Skeletal muscle tissue (tissue), 3 donors: ENCODE measurements at regions not wholly inside any gene's neighbourhood (a gene's known extent, or its start where the extent isn't known, plus 50 kb on each side); places are given as distances from the start of the nearest gene placed in this dataset.

ENCODE experiments used
- H3K27ac ChIP-seq: one replicate; pipeline ENCODE4 v1.7.0; 2013; ENCODE audit warnings: mild to moderate bottlenecking, low read depth, low read length, inconsistent platforms
- H3K27me3 ChIP-seq, 3 donors: one replicate each; pipeline ENCODE4 v1.7.0; 2013; ENCODE audit warnings: low read length in 3 of 3; ENCODE audit not compliant: control insufficient read depth in 3 of 3, insufficient read depth in 3 of 3
- H3K36me3 ChIP-seq, 3 donors: one replicate each; pipeline ENCODE4 v1.7.0; 2013; ENCODE audit warnings: low read length in 3 of 3; ENCODE audit not compliant: control insufficient read depth in 3 of 3, insufficient read depth in 3 of 3
- H3K4me1 ChIP-seq, 3 donors: one replicate each; pipeline ENCODE4 v1.7.0; 2013; ENCODE audit warnings: low read length in 3 of 3, mild to moderate bottlenecking in 3 of 3; ENCODE audit not compliant: control insufficient read depth in 3 of 3, insufficient read depth in 3 of 3
- H3K4me3 ChIP-seq, 3 donors: one replicate each; pipeline ENCODE4 v1.7.0; 2013; ENCODE audit warnings: low read length in 3 of 3
- H3K9ac ChIP-seq, 3 donors: one replicate each; pipeline ENCODE4 v1.7.0; 2013; ENCODE audit warnings: low read length in 3 of 3, mild to moderate bottlenecking in 3 of 3, moderate library complexity in 2 of 3, low read depth in 1 of 3
- H3K9me3 ChIP-seq, 3 donors: one replicate each; pipeline ENCODE4 v1.7.0; 2013; ENCODE audit warnings: low read length in 3 of 3; ENCODE audit not compliant: control insufficient read depth in 3 of 3
- donor health status: Osteomylitis.

GRCh38 chr18:37689841-37690240, 124.2 kb upstream of the CELF4 start:
- no peak overlapping the region for H3K27ac ChIP-seq
- H3K27me3 ChIP-seq = no peaks in the 10 kb centered on the region
- no peaks in the 10 kb centered on the region for H3K4me1 ChIP-seq
- no peaks in the 10 kb centered on the region for H3K36me3 ChIP-seq
- H3K9ac ChIP-seq = no peak overlapping the region
- H3K9me3 ChIP-seq = peaks cover 0 to 2% (median 0%) of the 10 kb centered on the region in 3 donors
- no peak overlapping the region for H3K4me3 ChIP-seq

GRCh38 chr18:37684590-37684989, 119.0 kb upstream of the CELF4 start:
- H3K9ac ChIP-seq = no peak overlapping the region
- H3K36me3 ChIP-seq = no peaks in the 10 kb centered on the region
- H3K9me3 ChIP-seq = no peaks in the 10 kb centered on the region
- no peak overlapping the region for H3K4me3 ChIP-seq
- H3K27ac ChIP-seq = no peak overlapping the region
- H3K4me1 ChIP-seq = no peaks in the 10 kb centered on the region
- H3K27me3 ChIP-seq = no peaks in the 10 kb centered on the region

GRCh38 chr18:37684183-37684582, 118.6 kb upstream of the CELF4 start:
- no peak overlapping the region for H3K27ac ChIP-seq
- no peak overlapping the region for H3K9ac ChIP-seq
- H3K36me3 ChIP-seq = no peaks in the 10 kb centered on the region
- no peaks in the 10 kb centered on the region for H3K27me3 ChIP-seq
- H3K4me1 ChIP-seq = no peaks in the 10 kb centered on the region
- no peaks in the 10 kb centered on the region for H3K9me3 ChIP-seq
- H3K4me3 ChIP-seq = no peak overlapping the region

GRCh38 chr18:37680911-37681310, 115.3 kb upstream of the CELF4 start:
- Histone ChIP-seq H3K9ac (no peak overlapping the region), H3K9me3 (peaks cover 0 to 1% (median 0%) of the 10 kb centered on the region in 3 donors), H3K27ac (no peak overlapping the region), H3K4me1 (no peaks in the 10 kb centered on the region), H3K4me3 (no peak overlapping the region), H3K27me3 (no peaks in the 10 kb centered on the region), H3K36me3 (no peaks in the 10 kb centered on the region)

- H3K4me1 ChIP-seq = no peaks in the 10 kb centered on the region
- H3K27me3 ChIP-seq = no peaks in the 10 kb centered on the region
- no peaks in the 10 kb centered on the region for H3K36me3 ChIP-seq
- peaks cover 0 to 2% (median 2%) of the 10 kb centered on the region in 3 donors for H3K9me3 ChIP-seq
- no peak overlapping the region for H3K9ac ChIP-seq
- H3K4me3 ChIP-seq = no peak overlapping the region
- H3K27ac ChIP-seq = no peak overlapping the region
These were observed 110.7 kb upstream of the CELF4 start for GRCh38 chr18:37676276-37676675.

- Histone ChIP-seq H3K9me3 (peaks cover 0 to 2% (median 2%) of the 10 kb centered on the region in 3 donors), H3K4me3 (no peak overlapping the region), H3K36me3 (no peaks in the 10 kb centered on the region), H3K27ac (no peak overlapping the region), H3K4me1 (no peaks in the 10 kb centered on the region), H3K9ac (no peak overlapping the region), H3K27me3 (no peaks in the 10 kb centered on the region)
These were observed 110.1 kb upstream of the CELF4 start for GRCh38 chr18:37675699-37676098.

- Histone ChIP-seq H3K4me3 (no peak overlapping the region), H3K9ac (no peak overlapping the region), H3K27ac (no peak overlapping the region), H3K36me3 (no peaks in the 10 kb centered on the region), H3K9me3 (peaks cover 2 to 4% (median 2%) of the 10 kb centered on the region in 3 donors), H3K4me1 (no peaks in the 10 kb centered on the region), H3K27me3 (no peaks in the 10 kb centered on the region)
These were observed 109.0 kb upstream of the CELF4 start for GRCh38 chr18:37674570-37674969.

- peaks cover 2 to 6% (median 2%) of the 10 kb centered on the region in 3 donors for H3K9me3 ChIP-seq
- H3K36me3 ChIP-seq = no peaks in the 10 kb centered on the region
- no peak overlapping the region for H3K27ac ChIP-seq
- no peak overlapping the region for H3K4me3 ChIP-seq
- H3K4me1 ChIP-seq = no peaks in the 10 kb centered on the region
- no peaks in the 10 kb centered on the region for H3K27me3 ChIP-seq
- no peak overlapping the region for H3K9ac ChIP-seq
These were observed 108.1 kb upstream of the CELF4 start for GRCh38 chr18:37673671-37674070.

- Histone ChIP-seq H3K4me3 (no peak overlapping the region), H3K36me3 (no peaks in the 10 kb centered on the region), H3K27ac (no peak overlapping the region), H3K9me3 (peaks cover 2 to 6% (median 2%) of the 10 kb centered on the region in 3 donors), H3K9ac (no peak overlapping the region), H3K4me1 (no peaks in the 10 kb centered on the region), H3K27me3 (no peaks in the 10 kb centered on the region)
These were observed 107.5 kb upstream of the CELF4 start for GRCh38 chr18:37672932-37673595.

- H3K9ac ChIP-seq = no peak overlapping the region
- no peaks in the 10 kb centered on the region for H3K4me1 ChIP-seq
- no peaks in the 10 kb centered on the region for H3K36me3 ChIP-seq
- no peak overlapping the region for H3K4me3 ChIP-seq
- H3K27me3 ChIP-seq = no peaks in the 10 kb centered on the region
- peaks cover 2 to 6% (median 2%) of the 10 kb centered on the region in 3 donors for H3K9me3 ChIP-seq
- H3K27ac ChIP-seq = no peak overlapping the region
These were observed 106.4 kb upstream of the CELF4 start for GRCh38 chr18:37672001-37672400.
